HEK293T (cell line): ENCODE measurements at regions not wholly inside any gene's neighbourhood (a gene's known extent, or its start where the extent isn't known, plus 50 kb on each side); places are given as distances from the start of the nearest gene placed in this dataset.

Experiments used
- ARNT ChIP-seq: fragments of 450-650 bp; IDR thresholded peaks from 2 replicates; pipeline ENCODE4 v1.6.1; 2017; ENCODE audit warnings: mild to moderate bottlenecking
- BHLHE40 ChIP-seq: fragments of 450-650 bp; IDR thresholded peaks from 2 replicates; pipeline ENCODE4 v1.6.1; 2016; ENCODE audit warnings: mild to moderate bottlenecking, moderate library complexity, borderline replicate concordance
- CTBP1 ChIP-seq: fragments of 450-650 bp; IDR thresholded peaks from 2 replicates; pipeline ENCODE4 v1.6.1; 2016; ENCODE audit warnings: borderline replicate concordance
- ELF4 ChIP-seq: fragments of 450-650 bp; IDR thresholded peaks from 2 replicates; pipeline ENCODE4 v1.6.1; 2017; ENCODE audit warnings: antibody characterized with exemption
- FOXA1 ChIP-seq: fragments of 450-650 bp; IDR thresholded peaks from 2 replicates; pipeline ENCODE4 v1.6.1; 2016; ENCODE audit warnings: mild to moderate bottlenecking
- FOXK2 ChIP-seq: fragments of 450-650 bp; IDR thresholded peaks from 2 replicates; pipeline ENCODE4 v1.6.1; 2016; ENCODE audit warnings: mild to moderate bottlenecking
- FOXM1 ChIP-seq: fragments of 450-650 bp; IDR thresholded peaks from 2 replicates; pipeline ENCODE4 v1.6.1; 2017; ENCODE audit warnings: mild to moderate bottlenecking, borderline replicate concordance
- HDGF ChIP-seq: fragments of 450-650 bp; IDR thresholded peaks from 2 replicates; pipeline ENCODE4 v1.6.1; 2017; ENCODE audit warnings: antibody characterized with exemption, borderline replicate concordance
- L3MBTL2 ChIP-seq: fragments of 450-650 bp; conservative IDR thresholded peaks from 2 replicates; pipeline ENCODE4 v1.6.1; 2016; ENCODE audit warnings: mild to moderate bottlenecking
- NFRKB ChIP-seq: fragments of 450-650 bp; IDR thresholded peaks from 2 replicates; pipeline ENCODE4 v1.6.1; 2016; ENCODE audit warnings: mild to moderate bottlenecking, moderate library complexity
- SP1 ChIP-seq: fragments of 450-650 bp; IDR thresholded peaks from 2 replicates; pipeline ENCODE4 v1.6.1; 2017
- SUZ12 ChIP-seq: fragments of 450-650 bp; IDR thresholded peaks from 2 replicates; pipeline ENCODE4 v1.6.1; 2016; ENCODE audit warnings: mild to moderate bottlenecking
- TARDBP ChIP-seq: fragments of 450-650 bp; IDR thresholded peaks from 2 replicates; pipeline ENCODE4 v1.6.1; 2016
- ZNF384 ChIP-seq: fragments of 450-650 bp; IDR thresholded peaks from 2 replicates; pipeline ENCODE4 v1.6.1; 2016

- TF ChIP-seq HDGF = no peak
- TF ChIP-seq ELF4 = no peak
- no peak for TF ChIP-seq TARDBP
- TF ChIP-seq FOXM1 = no peak
- no peak for TF ChIP-seq SP1
- no peak for TF ChIP-seq NFRKB
- TF ChIP-seq FOXK2 = no peak
- no peak for TF ChIP-seq ZNF384
- TF ChIP-seq BHLHE40 = no peak
- TF ChIP-seq FOXA1 = no peak
- TF ChIP-seq SUZ12 = no peak
- no peak for TF ChIP-seq ARNT
- no peak for TF ChIP-seq L3MBTL2
- no peak for TF ChIP-seq CTBP1
These were observed 287.3 kb downstream of the IRX2 start for GRCh38 chr5:2464141-2464540.
